HG03457 (cell line): ENCODE measurements at regions not wholly inside any gene's neighbourhood (a gene's known extent, or its start where the extent isn't known, plus 50 kb on each side); places are given as distances from the start of the nearest gene placed in this dataset.
"Not testable (repeated sequence)": the region's sequence is repeated elsewhere in the genome, so short reads cannot be mapped to it uniquely, and the experiment has no call there.

Experiments
- ATAC-seq: cut with Tn5 transposase; IDR thresholded peaks from one replicate; pipeline ENCODE4 v1.9.1; 2021; ENCODE audit warnings: moderate number of reproducible peaks; ENCODE audit not compliant: unreplicated experiment

- no peak for ATAC-seq
Observed at GRCh38 chr2:160550048-160550447, 56.4 kb upstream of the RBMS1 start.

DNA sequence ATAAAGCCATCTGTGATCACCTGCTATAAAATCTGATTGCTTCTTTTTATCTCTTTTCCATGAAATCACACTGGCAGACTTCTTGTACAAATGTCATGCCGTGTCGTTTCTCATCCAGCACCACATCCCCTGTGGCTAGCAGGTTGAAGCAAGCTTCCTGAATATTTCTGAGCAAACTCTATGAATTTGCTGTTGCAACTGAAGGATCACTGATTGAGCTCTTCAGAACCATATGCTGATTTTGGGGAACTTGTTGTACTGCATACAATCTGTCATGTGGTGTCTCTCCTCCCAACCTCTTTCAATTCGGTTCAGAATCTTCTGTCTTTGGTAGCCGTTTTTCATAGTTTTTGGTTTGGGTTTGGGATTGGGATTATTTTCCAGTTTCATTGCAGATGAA is 57.7 kb upstream of the RBMS1 start:
- ATAC-seq = no peak

DNA sequence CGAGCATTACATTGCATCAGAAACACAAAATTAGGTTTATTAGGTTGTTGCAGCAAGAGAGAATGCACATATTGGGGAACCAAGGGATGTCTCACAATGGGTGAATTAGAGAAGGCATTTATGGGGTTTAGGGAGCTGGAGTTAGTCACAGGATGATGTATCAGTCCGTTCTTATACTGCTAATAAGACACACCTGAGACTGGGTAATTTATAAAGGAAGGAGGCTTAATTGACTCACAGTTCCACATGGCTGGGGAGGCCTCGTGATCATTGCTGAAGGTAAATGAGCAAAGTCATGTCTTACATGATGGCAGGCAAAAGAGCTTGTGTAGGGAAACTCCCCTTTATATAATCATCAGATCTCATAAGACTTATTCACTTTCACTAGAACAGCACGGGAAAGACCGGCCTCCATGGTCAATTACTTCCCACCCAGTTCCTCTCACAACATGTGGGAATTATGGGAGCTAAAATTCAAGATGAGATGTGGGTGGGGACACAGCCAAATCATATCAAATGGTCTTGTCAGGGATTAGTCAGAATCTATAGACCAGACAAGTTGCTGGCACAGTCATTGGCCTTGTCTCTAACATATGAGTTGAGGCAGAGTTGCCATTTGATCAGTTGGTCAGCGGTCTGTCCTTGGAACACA is 61.9 kb upstream of the RBMS1 start:
- ATAC-seq = no peak

DNA sequence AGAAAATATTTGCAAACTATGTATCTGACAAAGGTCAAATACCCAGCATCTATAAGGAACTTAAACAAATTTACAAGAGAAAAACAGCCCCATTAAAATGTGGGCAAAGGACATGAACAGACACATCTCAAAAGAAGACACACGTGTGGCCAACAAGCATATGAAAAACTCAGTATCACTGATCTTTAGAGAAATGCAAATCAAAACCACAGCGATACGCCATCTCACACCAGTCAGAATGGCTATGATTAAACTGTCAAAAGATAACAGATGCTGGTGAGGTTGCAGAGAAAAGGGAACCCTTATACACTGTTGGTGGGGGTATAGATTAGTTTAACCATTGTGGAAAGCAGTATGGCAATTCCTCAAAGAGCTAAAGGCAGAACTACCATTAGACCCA is 64.3 kb upstream of the RBMS1 start:
- ATAC-seq = no peak

DNA sequence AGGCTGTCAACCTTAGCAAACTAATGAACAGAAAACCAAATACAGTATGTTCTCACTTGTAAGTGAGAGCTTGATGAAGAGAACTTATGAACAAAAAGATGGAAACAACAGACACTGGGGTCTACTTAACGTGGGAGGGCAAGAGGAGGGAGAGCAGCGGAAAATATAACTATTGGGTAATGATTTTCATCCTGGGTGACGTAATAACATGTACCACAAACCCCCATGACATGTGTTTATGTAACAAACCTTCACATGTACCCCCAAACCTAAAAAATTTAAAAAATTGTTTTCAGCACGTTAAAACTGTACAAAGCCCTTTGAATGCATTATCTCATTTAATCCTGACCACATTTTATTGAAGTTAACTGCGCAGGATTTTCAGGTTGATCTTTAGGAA is 64.9 kb upstream of the RBMS1 start:
- ATAC-seq = no peak

DNA sequence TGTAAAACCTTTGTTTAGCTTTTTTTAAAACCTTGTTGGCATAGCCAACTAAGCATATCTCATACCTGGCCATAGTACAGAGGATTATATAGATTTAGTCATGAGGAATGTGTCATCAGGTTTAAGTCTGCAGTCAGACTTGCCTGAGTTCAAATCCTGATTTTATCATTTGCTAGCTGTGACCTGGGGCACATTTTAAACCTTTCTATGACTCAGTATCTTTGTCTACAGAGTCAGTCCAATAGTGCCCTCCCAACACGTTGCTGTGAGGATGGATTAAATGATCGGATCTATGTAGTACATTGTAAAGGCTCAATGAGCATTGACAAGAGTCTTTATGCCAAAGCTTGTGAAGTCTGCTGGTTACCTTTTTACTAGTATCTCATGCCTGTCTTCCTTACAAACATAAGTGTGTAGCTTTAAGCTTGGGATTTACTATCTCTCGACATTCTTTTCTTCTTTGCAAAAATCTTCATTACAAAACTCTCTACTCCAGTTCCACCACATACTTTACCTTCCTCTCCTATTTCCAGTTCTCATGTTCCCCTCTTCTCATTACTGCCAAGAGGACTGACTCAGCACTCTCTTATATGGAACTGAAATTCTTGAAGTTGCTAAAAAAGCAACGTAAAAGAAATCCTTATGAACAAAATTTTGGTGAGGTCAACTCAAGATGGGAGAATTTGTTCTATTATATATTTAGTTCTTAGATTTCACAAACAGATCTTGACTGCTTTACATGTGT is 68.1 kb upstream of the RBMS1 start:
- no peak for ATAC-seq

DNA sequence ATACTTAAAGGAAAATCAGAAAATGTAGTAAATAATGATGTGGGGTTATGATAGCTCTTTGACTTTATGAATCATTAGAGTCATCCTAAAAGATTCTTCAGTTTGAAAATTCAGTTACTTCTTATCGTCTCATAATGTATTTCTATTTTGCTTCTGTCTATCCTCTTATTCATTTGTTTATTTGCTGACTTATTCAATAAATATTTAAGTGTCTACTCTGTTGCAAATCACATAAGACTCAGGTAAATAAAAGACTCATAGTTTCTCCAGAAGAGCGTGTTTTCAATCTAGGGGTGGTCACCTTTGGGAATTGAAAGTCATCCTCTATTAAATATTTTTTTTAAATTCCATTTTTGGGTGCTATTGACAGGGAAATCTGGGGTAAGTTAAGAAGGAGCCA is 69.1 kb upstream of the RBMS1 start:
- no peak for ATAC-seq

DNA sequence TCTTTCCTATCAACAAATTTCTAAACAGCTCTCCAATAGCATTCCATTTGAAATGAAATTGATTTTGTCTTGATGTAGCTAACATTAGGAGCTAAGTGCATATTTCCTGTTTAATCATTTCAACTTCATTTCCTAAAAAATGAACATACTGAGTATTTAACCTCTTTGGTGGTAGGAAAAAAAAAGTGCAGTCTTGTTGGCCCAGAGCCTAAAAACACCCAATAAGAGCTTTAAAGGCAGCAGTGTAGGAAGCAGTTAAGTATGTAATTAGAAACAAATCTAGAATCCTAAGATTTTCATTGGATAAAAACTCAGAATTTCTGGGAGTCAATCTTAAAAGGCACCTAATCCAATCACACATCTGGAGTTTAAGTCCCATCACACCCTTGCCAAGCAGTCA is 71.0 kb upstream of the RBMS1 start:
- no peak for ATAC-seq

DNA sequence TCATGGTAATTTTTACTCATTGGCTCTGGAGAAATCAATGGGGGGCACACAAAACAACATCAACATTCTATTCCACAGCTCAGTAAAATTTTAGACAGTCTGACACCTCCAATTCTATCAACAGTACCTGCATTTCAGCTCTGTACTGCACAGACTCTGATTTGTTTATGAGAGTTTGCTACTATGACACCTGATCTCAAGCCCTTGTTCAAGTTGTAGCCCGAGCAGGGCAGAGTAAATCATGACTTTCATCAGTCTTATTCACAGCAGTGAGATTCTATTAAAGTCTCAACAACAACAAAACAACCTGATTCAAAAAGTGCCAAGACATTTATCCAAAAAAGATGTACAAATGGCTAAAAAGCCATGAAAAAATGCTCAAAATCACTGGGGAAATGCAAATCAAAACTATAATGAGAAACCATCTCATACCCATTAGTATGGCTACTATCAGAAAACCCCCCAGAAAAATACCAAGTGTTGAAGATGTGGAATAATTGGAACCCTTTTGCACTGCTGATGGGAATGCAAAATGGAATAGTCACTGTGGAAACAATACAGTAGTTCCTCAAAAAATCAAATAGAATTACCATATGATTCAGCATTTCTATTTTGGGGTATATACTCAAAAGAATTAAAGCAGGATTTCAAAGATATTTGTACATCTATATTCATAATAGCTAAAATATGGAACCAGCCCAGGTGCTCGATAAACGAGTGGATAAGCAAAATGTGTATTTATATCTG is 71.7 kb upstream of the RBMS1 start:
- no peak for ATAC-seq

DNA sequence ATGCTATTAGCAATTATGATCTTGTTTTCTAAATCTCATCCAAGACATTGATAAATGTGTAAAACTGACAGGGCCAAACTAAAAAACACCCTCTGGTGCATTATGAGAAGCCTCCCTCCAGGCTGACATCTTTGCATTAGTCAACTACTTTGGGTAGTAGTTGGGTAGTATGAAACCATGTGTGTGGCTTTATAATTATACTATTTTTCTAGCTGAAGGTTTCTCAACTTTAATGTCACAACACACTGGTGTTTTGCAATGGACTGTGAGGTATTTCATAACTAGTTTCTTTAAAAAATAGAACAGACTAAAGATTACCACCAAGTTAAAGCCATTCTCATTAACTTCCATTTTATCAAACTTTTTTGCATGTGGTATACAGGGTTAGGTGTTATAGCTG is 73.1 kb upstream of the RBMS1 start:
- no peak for ATAC-seq

DNA sequence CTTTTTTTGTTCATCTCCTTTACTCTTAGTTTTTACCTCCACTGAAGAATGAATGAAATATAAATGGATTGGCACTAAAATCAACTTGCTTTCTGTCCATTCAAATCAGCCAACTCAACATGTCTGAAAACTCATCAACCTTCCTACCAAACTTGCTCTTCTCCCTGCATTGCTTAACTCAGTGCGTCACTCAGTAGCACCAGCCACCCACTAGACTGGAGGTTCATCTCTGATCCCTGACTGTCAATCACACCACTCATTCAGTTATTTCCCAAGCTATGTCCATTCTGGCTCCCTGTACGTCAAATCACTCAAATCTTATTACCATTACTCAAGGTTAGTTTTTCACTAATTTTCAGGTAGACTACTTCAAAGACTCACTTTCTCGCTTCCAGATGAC is 75.2 kb upstream of the RBMS1 start:
- ATAC-seq = no peak

DNA sequence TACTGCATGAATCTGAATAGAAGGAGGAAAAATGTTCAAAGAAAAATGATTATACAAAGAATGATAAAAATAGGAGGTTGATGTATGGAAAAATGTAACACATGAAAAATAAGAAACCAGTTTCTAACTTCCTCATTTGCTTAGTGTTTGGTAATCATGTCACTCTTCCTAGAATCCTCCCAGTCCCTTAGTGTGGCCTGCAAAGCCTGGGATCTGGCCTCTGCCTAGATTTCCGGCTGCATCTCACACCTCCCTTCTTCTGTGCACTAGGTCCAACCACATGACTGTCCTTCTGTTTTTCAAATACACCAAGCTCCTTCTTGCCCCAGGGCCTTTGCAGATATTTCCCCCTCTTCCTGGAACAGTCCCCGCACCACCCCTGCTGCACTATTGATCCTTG is 76.8 kb upstream of the RBMS1 start:
- no peak for ATAC-seq

DNA sequence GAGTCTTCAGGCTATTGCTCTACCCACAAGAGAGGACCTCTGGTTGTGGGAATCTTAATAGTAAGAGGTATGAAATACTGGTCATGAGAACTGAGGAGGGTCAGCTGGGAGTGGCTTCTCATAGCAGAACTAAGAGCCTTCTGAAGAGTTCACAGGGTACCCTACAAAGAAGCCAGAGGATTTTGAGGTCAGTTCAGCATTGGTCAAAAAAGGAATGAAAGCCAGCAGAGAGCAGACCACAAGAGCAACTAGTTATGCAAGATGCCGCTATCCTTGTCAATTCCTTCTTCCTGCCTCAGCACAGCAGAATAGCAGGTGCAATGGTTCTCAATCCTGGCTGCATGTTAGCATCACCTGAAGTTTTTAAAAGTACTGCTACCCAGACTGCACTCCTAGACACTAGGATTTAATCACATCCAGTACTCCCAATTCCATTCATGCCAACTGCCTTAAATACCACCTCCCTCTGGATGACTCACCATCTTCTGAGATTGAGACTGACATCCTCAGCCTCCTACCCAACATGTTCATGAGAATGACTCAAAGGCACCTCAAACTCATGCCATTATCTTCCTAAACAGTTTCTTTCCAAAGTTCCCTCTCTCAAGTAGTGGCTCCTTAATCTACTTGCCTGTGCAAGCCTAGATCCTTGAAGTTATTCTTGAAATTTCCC is 81.0 kb upstream of the RBMS1 start:
- no peak for ATAC-seq

- no peak for ATAC-seq
Observed at GRCh38 chr2:160575368-160575767, 81.8 kb upstream of the RBMS1 start.

DNA sequence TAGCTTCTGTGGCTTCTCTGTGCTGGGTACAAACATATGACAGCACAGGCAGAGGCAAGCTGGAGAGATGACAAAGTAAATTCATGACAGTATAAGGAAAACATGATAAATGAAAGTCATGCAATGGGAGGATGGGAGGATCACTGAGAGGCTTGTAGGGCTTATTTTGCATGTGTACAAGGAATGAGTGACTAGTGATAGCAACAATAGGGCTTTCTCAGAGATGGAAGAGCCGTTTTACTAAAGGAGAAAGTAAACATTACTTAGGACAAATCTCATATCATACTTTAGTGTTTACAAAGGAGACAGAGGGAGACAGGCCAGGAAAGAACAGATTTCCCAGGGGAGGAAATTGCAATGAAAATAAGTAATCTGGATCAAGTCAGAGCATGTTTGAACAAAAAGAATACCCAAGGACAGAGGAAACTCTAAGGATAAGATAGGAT is 82.5 kb upstream of the RBMS1 start:
- no peak for ATAC-seq

GRCh38 chr2:160577081-160577480 is 83.5 kb upstream of the RBMS1 start:
- ATAC-seq = not testable (repeated sequence)

DNA sequence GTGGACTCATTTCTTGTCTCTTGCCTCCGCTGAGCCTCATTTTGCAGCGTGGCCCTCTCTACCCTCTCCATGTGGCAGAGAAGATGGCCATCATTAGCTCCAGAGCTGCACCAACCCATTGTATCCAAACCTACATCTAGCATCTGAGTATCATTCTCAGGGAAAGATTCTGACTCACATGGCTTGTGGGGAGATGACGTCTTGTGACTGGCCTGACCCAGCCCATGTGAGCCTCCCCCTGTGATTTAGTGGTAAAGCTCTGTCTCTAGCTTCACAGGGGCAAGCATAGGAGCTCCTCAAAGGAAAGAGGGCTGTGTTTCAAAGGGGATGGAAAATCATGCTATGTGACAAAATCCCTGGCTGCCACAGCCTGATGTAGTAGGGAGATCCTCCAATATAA is 87.4 kb upstream of the RBMS1 start:
- no peak for ATAC-seq

GRCh38 chr2:160581448-160581847 is 87.8 kb upstream of the RBMS1 start:
- no peak for ATAC-seq

DNA sequence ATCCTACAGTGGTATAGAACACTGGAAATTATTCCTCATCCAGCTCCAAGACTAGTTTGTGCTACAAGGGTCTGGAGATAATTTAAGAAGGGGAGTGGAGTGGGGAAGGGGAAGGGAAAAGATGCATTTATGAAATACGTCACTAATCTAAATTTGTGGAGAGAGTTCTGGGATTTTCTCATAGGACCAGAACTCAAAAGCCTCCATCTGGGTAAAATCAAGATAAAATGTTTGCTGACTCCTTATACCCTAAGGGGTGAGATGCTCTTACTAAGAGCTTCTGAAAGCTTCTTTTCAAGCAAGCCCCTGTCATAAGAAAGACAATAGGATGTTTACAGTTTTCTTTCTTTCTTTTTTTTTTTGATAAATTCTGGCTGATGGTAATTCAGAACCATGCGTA is 88.5 kb upstream of the RBMS1 start:
- ATAC-seq = no peak

DNA sequence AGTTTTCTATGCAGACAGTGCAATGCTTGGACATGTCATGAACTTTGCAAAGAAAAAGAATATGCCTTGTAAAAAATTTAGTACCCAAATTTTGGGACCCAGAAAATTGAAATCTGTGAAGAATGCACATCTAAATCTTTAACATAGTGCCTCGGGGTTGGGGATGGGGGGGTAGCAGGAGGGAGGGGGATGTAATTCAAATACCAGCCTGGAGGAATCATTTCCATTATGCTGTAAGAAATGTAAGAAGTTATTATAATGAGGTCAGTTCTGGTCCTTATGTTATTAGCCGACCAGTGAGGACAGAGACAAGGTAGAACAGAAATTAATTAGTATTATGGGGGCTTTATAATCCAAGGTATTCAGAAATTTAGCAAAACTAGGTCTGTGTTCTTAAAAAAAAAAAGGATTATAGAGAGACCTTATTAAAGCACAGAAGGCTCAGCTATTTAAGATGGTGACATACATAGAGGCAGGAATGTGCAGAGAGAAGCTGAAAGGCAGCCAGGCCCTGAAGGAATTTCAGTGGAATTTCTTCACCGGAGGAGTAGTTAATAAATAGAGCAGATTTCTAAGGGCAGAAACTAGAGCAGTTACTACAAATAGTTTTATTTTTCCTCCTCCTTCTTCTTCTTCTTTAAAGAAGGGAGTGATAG is 89.0 kb upstream of the RBMS1 start:
- ATAC-seq = no peak

DNA sequence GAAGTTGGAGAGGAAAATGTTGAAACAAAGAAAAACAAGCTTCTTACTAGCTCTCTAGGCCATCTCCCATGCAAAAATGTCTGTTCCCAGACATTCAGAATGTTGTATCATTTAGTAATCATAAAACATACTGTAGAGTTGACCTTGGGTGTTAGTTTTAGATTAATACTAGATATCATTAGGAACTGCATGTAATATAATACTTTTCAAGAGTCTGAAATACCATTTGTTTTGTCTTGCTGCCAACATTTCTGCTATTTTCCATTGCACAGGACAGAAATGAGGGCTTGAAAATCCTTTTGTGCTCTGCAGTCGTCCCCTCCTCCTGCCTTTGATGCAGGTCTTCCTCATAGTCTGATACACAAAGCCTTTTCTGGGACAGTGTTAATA is 89.5 kb upstream of the RBMS1 start:
- no peak for ATAC-seq
